ENCODE measurements at regions not wholly inside any gene's neighbourhood (a gene's known extent, or its start where the extent isn't known, plus 50 kb on each side); places are given as distances from the start of the nearest gene placed in this dataset.

DNA sequence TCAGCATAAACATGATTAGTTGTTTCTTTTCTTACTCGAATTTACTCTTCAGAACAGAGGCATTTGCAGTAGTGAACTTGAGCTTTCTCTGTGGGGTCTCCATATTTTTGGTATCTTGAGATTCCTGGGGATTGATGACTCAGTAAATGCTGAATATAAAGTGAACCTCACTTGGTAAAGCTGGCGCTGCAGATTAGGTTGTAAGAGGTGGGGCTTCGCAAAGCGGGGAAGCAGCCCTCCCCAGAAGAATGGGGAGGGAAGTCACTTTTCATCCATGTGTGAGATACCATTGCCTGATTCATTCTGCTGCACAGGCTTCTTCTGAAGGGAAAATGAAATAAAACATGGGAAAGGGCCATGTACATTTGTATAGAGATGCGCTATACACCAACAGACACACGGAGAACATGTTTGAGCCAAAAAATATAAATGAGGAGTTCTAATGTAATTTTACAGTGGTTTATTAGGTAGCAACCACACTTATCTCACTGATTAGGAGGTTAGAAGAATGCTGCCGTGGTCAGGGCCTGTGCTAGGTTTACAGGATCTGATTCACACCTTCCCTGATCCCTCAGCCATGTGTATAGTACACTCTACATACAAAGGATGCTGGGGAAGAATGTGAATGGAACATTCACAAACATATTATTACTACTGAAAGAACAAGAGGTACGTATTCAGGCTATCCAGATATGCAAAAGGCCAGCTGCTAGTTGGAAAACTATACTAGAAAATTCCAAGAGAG lies 63.5 kb downstream of the DNTTIP2 start:
- no peak overlapping the region for H3K4me3 Mint-ChIP-seq
- no peaks in the 10 kb centered on the region for H3K9me3 Mint-ChIP-seq
- ATAC-seq, result no peak
- H3K27ac Mint-ChIP-seq, result peak overlapping the region in 1 of 2 donors; percentile 28
- DNase-seq (ENCODE audit: low spot score), result no peak
- peaks cover 35 to 42% of the 10 kb centered on the region in 2 donors for H3K4me1 Mint-ChIP-seq (ENCODE audit: low read depth in 2 of 2)
- H3K36me3 Mint-ChIP-seq, result no peaks in the 10 kb centered on the region
- peaks cover 0 to 3% of the 10 kb centered on the region in 2 donors for H3K27me3 Mint-ChIP-seq

- Mint-ChIP-seq H3K36me3 (no peaks in the 10 kb centered on the region), H3K9me3 (no peaks in the 10 kb centered on the region), H3K27ac (peak overlapping the region in 1 of 2 donors; percentile 28), H3K4me3 (no peak overlapping the region), H3K4me1 (ENCODE audit: low read depth in 2 of 2) (peaks cover 39 to 42% of the 10 kb centered on the region in 2 donors), H3K27me3 (peaks cover 0 to 5% of the 10 kb centered on the region in 2 donors)
- no peak for ATAC-seq
- no peak for DNase-seq (ENCODE audit: low spot score)
Measured at GRCh38 chr1:93814795-93815340, 64.1 kb downstream of the DNTTIP2 start.

DNA sequence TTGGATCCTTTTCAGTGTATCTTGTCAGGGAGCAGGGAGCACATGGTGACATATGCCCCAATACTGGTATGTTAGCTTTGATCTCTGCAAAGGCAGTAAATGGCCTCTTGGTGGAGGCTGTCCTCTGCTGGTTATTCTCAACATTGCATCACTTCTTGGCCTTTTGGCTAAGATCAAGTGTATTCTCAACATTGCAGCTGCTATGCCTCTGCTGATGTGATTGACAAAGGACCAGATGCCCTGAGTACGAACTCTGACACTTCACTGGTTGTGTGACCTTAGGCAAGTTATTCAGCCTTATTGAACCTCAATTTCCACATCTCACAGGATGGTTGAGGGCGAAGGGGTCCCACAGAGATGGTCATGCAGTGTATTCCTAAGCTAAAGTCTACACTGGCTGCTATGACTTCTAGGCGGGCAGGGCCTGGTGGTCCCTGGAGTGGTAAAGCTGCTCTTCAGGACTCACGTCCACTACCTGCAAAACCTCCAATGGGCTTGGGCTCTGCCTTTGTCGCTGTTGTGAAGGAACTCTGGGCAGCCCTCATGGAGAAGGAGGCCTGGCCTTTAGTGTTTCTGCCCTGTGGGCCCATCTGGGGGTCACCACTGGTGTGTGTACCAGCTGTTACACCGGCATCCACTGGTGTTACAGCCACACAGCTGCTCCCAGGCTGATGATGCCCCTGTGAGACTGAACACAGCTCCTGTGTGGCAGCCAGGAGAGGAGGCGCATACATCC lies 64.8 kb downstream of the DNTTIP2 start:
- H3K4me1 Mint-ChIP-seq (ENCODE audit: low read depth in 2 of 2), result peaks cover 39 to 42% of the 10 kb centered on the region in 2 donors
- no peaks in the 10 kb centered on the region for H3K36me3 Mint-ChIP-seq
- ATAC-seq, result peak in 1 of 2 donors; percentile 81
- H3K27me3 Mint-ChIP-seq, result peaks cover 0 to 5% of the 10 kb centered on the region in 2 donors
- H3K9me3 Mint-ChIP-seq, result no peaks in the 10 kb centered on the region
- H3K4me3 Mint-ChIP-seq, result no peak overlapping the region
- peak overlapping the region in 1 of 2 donors; percentile 66 for H3K27ac Mint-ChIP-seq
- DNase-seq (ENCODE audit: low spot score), result peak; percentile 73

DNA sequence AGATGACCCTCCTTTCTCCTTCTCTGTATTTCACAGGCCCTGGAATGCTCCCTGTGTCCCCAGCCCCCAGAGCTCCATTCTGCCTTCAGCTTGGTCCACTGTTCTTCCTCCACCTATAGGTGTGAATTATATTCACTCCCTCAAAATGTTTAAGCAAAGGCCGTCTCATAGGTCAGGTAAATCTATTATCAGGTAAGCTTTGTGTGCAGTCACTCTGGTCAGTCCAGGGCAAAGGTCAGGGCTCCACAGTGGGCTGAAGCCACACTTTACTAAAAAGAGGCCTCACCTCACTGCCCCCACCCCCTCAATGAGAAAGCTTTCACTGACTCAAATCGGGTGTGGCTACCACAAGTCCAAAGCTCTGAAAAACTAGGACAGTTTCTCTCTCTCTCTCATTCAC lies 65.9 kb downstream of the DNTTIP2 start:
- H3K4me3 Mint-ChIP-seq, result no peak overlapping the region
- peaks cover 32 to 36% of the 10 kb centered on the region in 2 donors for H3K4me1 Mint-ChIP-seq (ENCODE audit: low read depth in 2 of 2)
- peak overlapping the region; percentile 22 to 66 for H3K27ac Mint-ChIP-seq
- no peaks in the 10 kb centered on the region for H3K9me3 Mint-ChIP-seq
- ATAC-seq (no peak), DNase-seq (ENCODE audit: low spot score) (no peak)
- peaks cover 0 to 2% of the 10 kb centered on the region in 2 donors for H3K27me3 Mint-ChIP-seq
- H3K36me3 Mint-ChIP-seq, result peaks cover 6% of the 10 kb centered on the region

- H3K27ac Mint-ChIP-seq, result peak overlapping the region in 1 of 2 donors; percentile 66
- peaks cover 0 to 2% of the 10 kb centered on the region in 2 donors for H3K27me3 Mint-ChIP-seq
- ATAC-seq (no peak), DNase-seq (ENCODE audit: low spot score) (no peak)
- peaks cover 12% of the 10 kb centered on the region for H3K36me3 Mint-ChIP-seq
- no peaks in the 10 kb centered on the region for H3K9me3 Mint-ChIP-seq
- H3K4me1 Mint-ChIP-seq (ENCODE audit: low read depth in 2 of 2), result peaks cover 18 to 20% of the 10 kb centered on the region in 2 donors
- H3K4me3 Mint-ChIP-seq, result no peak overlapping the region
Measured at GRCh38 chr1:93811326-93812065, 67.5 kb downstream of the DNTTIP2 start.

DNA sequence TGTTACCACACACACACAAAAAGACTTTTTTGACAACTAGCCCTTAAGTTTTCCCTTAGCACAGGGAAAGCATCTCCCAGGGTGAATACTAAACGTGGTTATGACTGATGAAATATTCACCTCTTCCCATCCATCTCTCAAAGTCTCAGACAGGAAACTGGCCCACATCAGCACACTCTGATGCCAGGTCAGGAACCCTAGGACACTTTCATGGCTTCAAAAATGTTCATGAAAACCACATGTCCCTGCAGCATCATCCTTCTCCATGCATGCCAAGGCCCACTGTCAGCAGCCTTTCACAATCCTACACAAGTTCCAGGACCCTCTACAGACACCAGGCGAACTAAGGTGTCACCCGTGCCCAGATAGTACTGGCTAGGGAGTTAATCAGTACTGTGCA lies 68.7 kb downstream of the DNTTIP2 start:
- H3K9me3 Mint-ChIP-seq, result no peaks in the 10 kb centered on the region
- ATAC-seq, result no peak
- no peak overlapping the region for H3K27ac Mint-ChIP-seq
- H3K4me1 Mint-ChIP-seq (ENCODE audit: low read depth in 2 of 2), result peaks cover 18 to 20% of the 10 kb centered on the region in 2 donors
- H3K4me3 Mint-ChIP-seq, result no peak overlapping the region
- H3K27me3 Mint-ChIP-seq, result peaks cover 0 to 5% of the 10 kb centered on the region in 2 donors
- DNase-seq (ENCODE audit: low spot score), result no peak
- H3K36me3 Mint-ChIP-seq, result peaks cover 12% of the 10 kb centered on the region

- Mint-ChIP-seq H3K36me3 (peaks cover 12% of the 10 kb centered on the region), H3K4me1 (ENCODE audit: low read depth in 2 of 2) (peaks cover 15 to 19% of the 10 kb centered on the region in 2 donors), H3K9me3 (no peaks in the 10 kb centered on the region), H3K4me3 (no peak overlapping the region), H3K27ac (no peak overlapping the region), H3K27me3 (peaks cover 0 to 5% of the 10 kb centered on the region in 2 donors)
- DNase-seq (ENCODE audit: low spot score), result no peak
- ATAC-seq, result no peak
Measured at GRCh38 chr1:93808871-93809270, 70.1 kb downstream of the DNTTIP2 start.

- Mint-ChIP-seq H3K4me1 (ENCODE audit: low read depth in 2 of 2) (peaks cover 5 to 11% of the 10 kb centered on the region in 2 donors), H3K9me3 (no peaks in the 10 kb centered on the region), H3K27me3 (peaks cover 0 to 5% of the 10 kb centered on the region in 2 donors)
Measured at GRCh38 chr1:93807311-93807930, 71.6 kb downstream of the DNTTIP2 start.

DNA sequence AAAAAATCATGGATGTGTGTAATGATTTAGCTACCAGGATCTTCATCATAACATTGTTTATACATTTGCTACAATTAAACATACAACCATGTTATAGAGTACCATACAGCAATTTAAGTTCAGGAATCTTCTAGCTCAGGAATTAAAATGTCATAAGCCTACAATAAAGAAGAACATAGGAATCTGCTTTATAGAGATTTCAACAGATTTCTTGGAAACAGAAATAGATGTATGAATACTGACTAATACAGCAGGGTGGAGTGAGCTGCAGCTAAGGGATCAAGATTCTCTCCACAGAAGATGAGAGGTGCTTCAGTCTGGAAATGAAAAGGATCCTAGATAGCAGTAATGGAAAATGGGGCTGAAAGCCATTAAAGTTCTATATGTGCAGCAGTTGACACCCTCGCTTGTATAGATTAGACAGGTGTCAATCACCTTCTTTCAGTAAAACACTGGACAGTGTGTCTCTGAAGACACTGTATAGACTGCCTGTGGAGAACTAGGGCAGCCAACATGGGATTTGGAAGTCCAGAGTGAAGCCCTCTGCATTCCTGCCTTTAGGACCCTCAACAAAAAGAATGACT lies 73.9 kb downstream of the DNTTIP2 start:
- Mint-ChIP-seq H3K4me3 (no peak overlapping the region), H3K9me3 (no peaks in the 10 kb centered on the region), H3K4me1 (ENCODE audit: low read depth in 2 of 2) (peaks cover 0 to under 1% of the 10 kb centered on the region in 2 donors), H3K27ac (no peak overlapping the region), H3K27me3 (peaks cover 0 to 3% of the 10 kb centered on the region in 2 donors), H3K36me3 (peaks cover 12% of the 10 kb centered on the region)
- DNase-seq (ENCODE audit: low spot score) (no peak), ATAC-seq (no peak)

More at GRCh38 chr1:93807311-93807930, 71.6 kb downstream of the DNTTIP2 start:
- ATAC-seq (no peak), DNase-seq (ENCODE audit: low spot score) (no peak)
- Mint-ChIP-seq H3K27ac (no peak overlapping the region), H3K36me3 (peaks cover 12% of the 10 kb centered on the region), H3K4me3 (no peak overlapping the region)

DNA sequence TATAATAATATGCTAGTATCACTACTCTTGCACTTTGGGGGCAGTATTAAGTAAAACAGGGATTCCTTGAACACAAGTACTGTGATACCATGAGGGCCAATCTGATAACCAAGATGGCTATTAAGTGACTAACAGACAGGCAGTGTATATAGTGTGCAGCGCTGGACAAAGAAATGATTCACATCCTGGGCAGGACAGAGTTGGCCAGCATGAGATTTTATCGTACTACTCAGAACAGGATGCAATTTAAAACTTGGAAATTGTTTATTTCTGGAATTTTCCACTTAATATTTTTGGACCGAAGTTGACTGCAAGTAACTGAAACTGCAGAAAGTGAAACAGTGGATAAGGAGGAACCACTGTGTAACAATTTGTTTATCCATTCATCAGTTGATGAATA lies 74.6 kb downstream of the DNTTIP2 start:
- no peak for ATAC-seq
- no peak for DNase-seq (ENCODE audit: low spot score)
- no peaks in the 10 kb centered on the region for H3K9me3 Mint-ChIP-seq
- no peaks in the 10 kb centered on the region for H3K4me1 Mint-ChIP-seq (ENCODE audit: low read depth in 2 of 2)
- H3K27me3 Mint-ChIP-seq, result peaks cover 0 to 3% of the 10 kb centered on the region in 2 donors
- H3K4me3 Mint-ChIP-seq, result no peak overlapping the region
- no peak overlapping the region for H3K27ac Mint-ChIP-seq
- H3K36me3 Mint-ChIP-seq, result peaks cover 12% of the 10 kb centered on the region

DNA sequence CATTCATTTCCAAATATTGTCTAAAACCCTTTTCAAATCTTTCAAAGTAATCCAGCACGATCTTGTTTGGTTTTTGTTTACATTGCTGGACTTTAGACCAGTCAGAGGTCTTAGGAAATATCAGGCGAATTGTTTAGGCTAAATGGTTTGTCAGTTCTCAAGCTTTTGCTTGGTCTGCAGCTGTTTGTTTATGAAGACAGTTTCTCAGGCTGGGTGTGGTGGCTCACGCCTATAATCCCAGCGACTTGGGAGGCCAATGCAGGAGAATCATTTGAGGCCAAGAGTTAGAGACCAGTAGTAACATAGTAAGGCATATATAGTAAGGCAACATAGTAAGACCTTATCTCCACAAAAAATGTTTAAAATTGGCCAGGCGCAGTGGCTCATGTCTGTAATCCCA lies 77.5 kb downstream of the DNTTIP2 start:
- Mint-ChIP-seq H3K4me1 (ENCODE audit: low read depth in 2 of 2) (no peaks in the 10 kb centered on the region), H3K27me3 (peaks cover 0 to 8% of the 10 kb centered on the region in 2 donors), H3K4me3 (no peak overlapping the region), H3K36me3 (no peaks in the 10 kb centered on the region), H3K27ac (no peak overlapping the region), H3K9me3 (no peaks in the 10 kb centered on the region)
- no peak for DNase-seq (ENCODE audit: low spot score)
- ATAC-seq, result no peak

GRCh38 chr1:93800856-93801255 lies 78.2 kb downstream of the DNTTIP2 start:
- no peak for DNase-seq (ENCODE audit: low spot score)
- H3K27ac Mint-ChIP-seq, result no peak overlapping the region
- no peak overlapping the region for H3K4me3 Mint-ChIP-seq
- no peaks in the 10 kb centered on the region for H3K9me3 Mint-ChIP-seq
- H3K36me3 Mint-ChIP-seq, result no peaks in the 10 kb centered on the region
- peaks cover 0 to 8% of the 10 kb centered on the region in 2 donors for H3K27me3 Mint-ChIP-seq
- no peak for ATAC-seq
- no peaks in the 10 kb centered on the region for H3K4me1 Mint-ChIP-seq (ENCODE audit: low read depth in 2 of 2)

DNA sequence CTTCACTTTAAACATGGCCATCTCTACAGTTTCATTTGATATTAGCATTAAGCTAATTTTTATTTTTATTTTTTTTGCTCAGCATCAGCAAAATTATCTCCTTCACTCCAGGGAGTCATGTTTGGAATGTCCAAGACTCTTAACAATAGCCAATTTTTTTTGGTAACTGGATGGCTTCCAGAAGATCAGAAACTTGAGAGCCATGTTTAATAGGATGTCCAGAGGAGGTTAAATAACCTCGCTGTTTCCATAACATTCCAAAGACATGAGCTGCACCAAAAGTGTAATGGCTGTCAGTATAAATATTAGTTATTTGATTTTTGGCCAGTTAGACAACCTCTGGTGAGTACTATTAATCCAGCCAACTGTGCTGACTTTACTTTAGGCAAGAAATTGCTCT lies 80.7 kb downstream of the DNTTIP2 start:
- Mint-ChIP-seq H3K27ac (no peak overlapping the region), H3K4me3 (no peak overlapping the region), H3K9me3 (no peaks in the 10 kb centered on the region), H3K27me3 (peaks cover 0 to 5% of the 10 kb centered on the region in 2 donors), H3K36me3 (no peaks in the 10 kb centered on the region), H3K4me1 (ENCODE audit: low read depth in 2 of 2) (no peaks in the 10 kb centered on the region)
- no peak for ATAC-seq
- no peak for DNase-seq (ENCODE audit: low spot score)
